BJ (cell line): ENCODE measurements at regions not wholly inside any gene's neighbourhood (a gene's known extent, or its start where the extent isn't known, plus 50 kb on each side); places are given as distances from the start of the nearest gene placed in this dataset.
A peak's percentile ranks its signal among the peaks of the same experiment; 100 is the strongest.

Experiments used
- CTCF ChIA-PET: fragments of 350-600 bp; formaldehyde crosslinking; extraction: SDS; loops from one replicate; lab custom pipeline; 2021; ENCODE audit warnings: antibody characterized with exemption, inconsistent platforms; lab: Yijun Ruan, JAX
- POLR2A ChIA-PET: fragments of 300-600 bp; sonication (Branson Sonifier 250); formaldehyde crosslinking; extraction: SDS; loops from one replicate; lab custom pipeline; 2021; ENCODE audit warnings: antibody characterized with exemption; lab: Charles Lee
- DNase-seq: peaks from one replicate; pipeline ENCODE4 v3.0.0-alpha.2; 2011; ENCODE audit warnings: low read depth
- H3K27me3 ChIP-seq: 2 replicates; pipeline ENCODE4 v1.6.0; 2011; ENCODE audit warnings: low read length; ENCODE audit not compliant: control insufficient read depth, insufficient read depth
- H3K36me3 ChIP-seq: 2 replicates; pipeline ENCODE4 v1.5.1; 2011; ENCODE audit warnings: low read length; ENCODE audit not compliant: control insufficient read depth, insufficient read depth
- H3K4me3 ChIP-seq: 2 replicates; pipeline ENCODE4 v1.5.1; 2011; ENCODE audit warnings: low read depth, mild to moderate bottlenecking, control low read depth, low read length
- TF ChIP-seq, protein P1 (sequence below): IDR thresholded peaks from 2 replicates; pipeline ENCODE4 v1.5.1; 2011; ENCODE audit warnings: low read depth, mild to moderate bottlenecking, control low read depth, inconsistent platforms, low read length, moderate library complexity; ENCODE audit not compliant: insufficient read depth

DNA sequence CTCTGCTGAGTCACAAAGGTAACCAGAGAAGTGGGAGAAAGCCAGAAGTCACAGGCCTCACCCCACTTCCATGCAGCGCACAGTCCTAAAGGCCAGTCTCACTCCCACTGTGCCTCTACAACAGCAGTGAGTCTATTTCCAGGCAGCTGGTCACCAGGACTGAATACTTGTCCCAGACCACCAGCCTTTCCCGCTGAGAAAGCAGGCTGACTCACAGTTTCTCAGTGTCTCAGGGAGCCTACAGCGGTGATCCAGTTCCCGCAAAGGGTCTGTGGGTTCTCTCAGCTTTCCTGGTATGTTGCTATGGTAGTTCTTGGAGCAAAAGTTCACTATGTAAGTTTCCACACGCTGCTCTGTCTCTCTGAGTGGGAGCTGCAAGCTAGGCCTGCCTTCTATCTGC lies 622.5 kb downstream of the RNF144A start:
- ChIA-PET POLR2A (no interaction called here), CTCF (interaction anchor here (0.8 kb wide), 1 partner anchor 22 kb away, joined by 3 read pairs; no protein-coding TSS in a partner anchor)
- Histone ChIP-seq H3K4me3 (no peak overlapping the region), H3K27me3 (no peaks in the 10 kb centered on the region), H3K36me3 (no peaks in the 10 kb centered on the region)
- TF ChIP-seq, protein P1, sequence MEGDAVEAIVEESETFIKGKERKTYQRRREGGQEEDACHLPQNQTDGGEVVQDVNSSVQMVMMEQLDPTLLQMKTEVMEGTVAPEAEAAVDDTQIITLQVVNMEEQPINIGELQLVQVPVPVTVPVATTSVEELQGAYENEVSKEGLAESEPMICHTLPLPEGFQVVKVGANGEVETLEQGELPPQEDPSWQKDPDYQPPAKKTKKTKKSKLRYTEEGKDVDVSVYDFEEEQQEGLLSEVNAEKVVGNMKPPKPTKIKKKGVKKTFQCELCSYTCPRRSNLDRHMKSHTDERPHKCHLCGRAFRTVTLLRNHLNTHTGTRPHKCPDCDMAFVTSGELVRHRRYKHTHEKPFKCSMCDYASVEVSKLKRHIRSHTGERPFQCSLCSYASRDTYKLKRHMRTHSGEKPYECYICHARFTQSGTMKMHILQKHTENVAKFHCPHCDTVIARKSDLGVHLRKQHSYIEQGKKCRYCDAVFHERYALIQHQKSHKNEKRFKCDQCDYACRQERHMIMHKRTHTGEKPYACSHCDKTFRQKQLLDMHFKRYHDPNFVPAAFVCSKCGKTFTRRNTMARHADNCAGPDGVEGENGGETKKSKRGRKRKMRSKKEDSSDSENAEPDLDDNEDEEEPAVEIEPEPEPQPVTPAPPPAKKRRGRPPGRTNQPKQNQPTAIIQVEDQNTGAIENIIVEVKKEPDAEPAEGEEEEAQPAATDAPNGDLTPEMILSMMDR, result no peak
- DNase-seq, result peak; percentile 27

DNA sequence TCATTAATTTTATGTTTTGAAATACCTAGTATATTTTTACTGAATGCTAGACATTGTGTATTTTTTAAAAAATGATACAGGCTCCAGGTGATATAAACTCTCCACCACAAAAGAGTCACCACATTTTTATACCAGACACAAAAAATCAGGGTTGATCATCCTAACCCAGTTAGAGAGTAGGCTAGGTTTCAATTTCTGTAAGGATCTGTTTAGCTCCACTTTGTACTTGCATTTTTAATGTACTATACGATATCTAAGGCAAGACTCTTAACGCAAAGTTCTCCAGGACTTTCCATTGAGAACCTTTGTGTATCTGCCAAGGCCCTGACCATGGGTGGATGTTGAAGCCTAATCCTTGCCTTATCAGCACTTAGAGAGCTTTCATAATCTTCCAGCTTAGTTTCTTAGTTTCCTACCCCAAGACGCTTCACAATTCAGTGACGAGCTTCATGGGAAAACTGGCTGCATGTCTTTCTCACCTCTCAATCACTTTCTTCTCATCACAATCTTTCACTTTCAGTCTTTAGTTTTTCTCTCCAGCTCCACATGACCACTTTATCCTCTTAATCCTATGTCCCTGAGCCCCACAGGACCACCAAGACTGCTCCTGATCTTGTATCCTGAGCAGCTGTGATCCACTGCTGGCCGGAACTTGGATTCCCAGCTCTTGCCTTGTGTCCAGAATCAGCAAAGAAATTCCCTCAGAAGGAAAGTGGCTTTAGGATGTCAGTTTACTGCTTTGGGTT lies 635.8 kb downstream of the RNF144A start:
- no peak for DNase-seq
- H3K27me3 ChIP-seq, result no peaks in the 10 kb centered on the region
- H3K36me3 ChIP-seq, result no peaks in the 10 kb centered on the region
- H3K4me3 ChIP-seq, result no peak overlapping the region
- ChIA-PET CTCF (no interaction called here), POLR2A (no interaction called here)
- TF ChIP-seq, protein P1, result no peak

DNA sequence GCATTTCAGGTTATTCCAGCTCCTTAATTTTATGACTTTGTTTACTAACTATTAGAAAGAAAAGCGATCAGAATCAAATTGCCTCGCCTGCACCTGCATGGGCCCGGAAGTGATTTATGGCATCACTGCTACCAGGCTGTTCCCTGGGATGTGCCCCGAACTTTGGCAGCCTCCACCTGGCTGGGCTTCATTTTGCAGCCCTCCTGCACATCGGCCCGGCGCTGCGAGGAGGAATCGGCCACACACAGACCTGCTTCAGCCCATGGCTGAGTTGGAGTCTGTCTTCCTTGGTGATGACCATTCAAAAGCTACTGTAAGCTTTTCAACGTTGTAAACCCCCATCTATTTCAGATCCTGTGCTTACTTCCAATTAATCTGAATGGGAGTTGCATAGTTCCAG lies 638.0 kb downstream of the RNF144A start:
- H3K27me3 ChIP-seq, result no peaks in the 10 kb centered on the region
- ChIA-PET POLR2A (no interaction called here), CTCF (interaction anchor here (0.8 kb wide), 1 partner anchor 14 kb away, joined by 3 read pairs; no protein-coding TSS in a partner anchor)
- TF ChIP-seq, protein P1, result no peak
- H3K36me3 ChIP-seq, result no peaks in the 10 kb centered on the region
- DNase-seq, result no peak
- no peak overlapping the region for H3K4me3 ChIP-seq

DNA sequence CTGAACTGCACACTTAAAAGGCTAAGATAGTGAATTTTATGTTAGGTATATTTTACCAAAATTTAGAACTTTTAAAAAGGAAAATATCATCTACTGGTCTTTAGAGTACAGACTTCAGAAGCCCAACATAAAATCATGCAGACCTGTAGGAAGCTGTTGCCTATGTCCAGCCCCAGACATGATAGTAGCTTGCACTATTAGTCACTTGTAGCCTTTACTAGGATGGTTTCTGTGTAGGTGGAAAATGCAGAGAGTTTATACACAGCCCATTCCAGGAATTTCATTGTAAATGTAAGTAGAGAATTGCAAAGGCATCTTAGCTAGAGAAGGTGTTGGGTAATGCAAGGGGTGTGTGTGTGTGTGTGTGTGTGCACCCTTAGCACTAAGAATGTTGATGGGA lies 640.2 kb downstream of the RNF144A start:
- Histone ChIP-seq H3K36me3 (no peaks in the 10 kb centered on the region), H3K4me3 (no peak overlapping the region), H3K27me3 (no peaks in the 10 kb centered on the region)
- ChIA-PET POLR2A (no interaction called here), CTCF (interaction anchor here (1.5 kb wide), 1 partner anchor 11 kb away, joined by 4 read pairs; no protein-coding TSS in a partner anchor)
- no peak for DNase-seq
- TF ChIP-seq, protein P1, result no peak

DNA sequence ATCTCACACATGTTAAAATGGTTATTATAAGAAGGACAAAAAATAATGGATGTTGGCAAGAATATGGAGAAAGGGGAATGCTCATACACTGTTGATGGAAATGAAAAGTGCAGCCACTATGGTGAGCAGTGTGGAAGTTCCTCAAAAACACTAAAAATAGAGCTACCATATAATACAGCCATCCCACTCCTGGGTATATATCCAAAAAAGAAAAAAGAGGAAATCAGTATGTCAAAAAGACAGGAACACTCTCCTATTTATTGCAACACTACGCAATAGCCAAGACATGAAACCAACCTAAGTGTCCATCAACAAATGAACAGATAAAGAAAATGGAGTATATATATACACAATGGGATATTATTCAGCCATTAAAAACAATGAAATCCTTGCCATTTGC lies 642.6 kb downstream of the RNF144A start:
- TF ChIP-seq, protein P1, result no peak
- DNase-seq, result no peak
- ChIA-PET CTCF (no interaction called here), POLR2A (no interaction called here)
- H3K36me3 ChIP-seq, result no peaks in the 10 kb centered on the region
- H3K4me3 ChIP-seq, result no peak overlapping the region
- no peaks in the 10 kb centered on the region for H3K27me3 ChIP-seq
